ENCODE measurements at regions not wholly inside any gene's neighbourhood (a gene's known extent, or its start where the extent isn't known, plus 50 kb on each side); places are given as distances from the start of the nearest gene placed in this dataset.

- no peak overlapping the region for H3K4me3 ChIP-seq (ENCODE audit: low read depth in 1 of 2, low read length in 2 of 2)
- H3K27me3 ChIP-seq (ENCODE audit: control insufficient read depth in 1 of 2, insufficient read depth in 2 of 2, low read length in 2 of 2): no peaks in the 10 kb centered on the region
- H3K27ac ChIP-seq (ENCODE audit: low read depth in 2 of 2, low read length in 1 of 2): no peak overlapping the region
- peaks cover 0 to 4% of the 10 kb centered on the region in 2 donors for H3K9me3 ChIP-seq (ENCODE audit: control insufficient read depth in 2 of 2, insufficient read depth in 1 of 2, low read depth in 1 of 2, low read length in 1 of 2)
- no peaks in the 10 kb centered on the region for H3K36me3 ChIP-seq (ENCODE audit: control insufficient read depth in 2 of 2, insufficient read depth in 2 of 2, low read length in 1 of 2)
- peaks cover 0 to 8% of the 10 kb centered on the region in 2 donors for H3K4me1 ChIP-seq (ENCODE audit: control insufficient read depth in 2 of 2, insufficient read depth in 2 of 2, low read length in 1 of 2)
- 73 to 78% methylated on average over 18 of the region's 18 CpGs for whole genome bisulfite sequencing, 2 donors
Observed at GRCh38 chr2:236345081-236345714, 81.0 kb upstream of the ASB18 start.

- Histone ChIP-seq H3K27ac (ENCODE audit: low read depth in 2 of 2, low read length in 1 of 2) (no peak overlapping the region), H3K4me1 (ENCODE audit: control insufficient read depth in 2 of 2, insufficient read depth in 2 of 2, low read length in 1 of 2) (peaks cover 0 to 4% of the 10 kb centered on the region in 2 donors), H3K4me3 (ENCODE audit: low read depth in 1 of 2, low read length in 2 of 2) (no peak overlapping the region), H3K27me3 (ENCODE audit: control insufficient read depth in 1 of 2, insufficient read depth in 2 of 2, low read length in 2 of 2) (no peaks in the 10 kb centered on the region), H3K9me3 (ENCODE audit: control insufficient read depth in 2 of 2, insufficient read depth in 1 of 2, low read depth in 1 of 2, low read length in 1 of 2) (no peaks in the 10 kb centered on the region), H3K36me3 (ENCODE audit: control insufficient read depth in 2 of 2, insufficient read depth in 2 of 2, low read length in 1 of 2) (no peaks in the 10 kb centered on the region)
- WGBS, 2 donors: 92 to 94% methylated on average over 6 of the region's 6 CpGs
Observed at GRCh38 chr2:236346366-236346765, 82.2 kb upstream of the ASB18 start.

DNA sequence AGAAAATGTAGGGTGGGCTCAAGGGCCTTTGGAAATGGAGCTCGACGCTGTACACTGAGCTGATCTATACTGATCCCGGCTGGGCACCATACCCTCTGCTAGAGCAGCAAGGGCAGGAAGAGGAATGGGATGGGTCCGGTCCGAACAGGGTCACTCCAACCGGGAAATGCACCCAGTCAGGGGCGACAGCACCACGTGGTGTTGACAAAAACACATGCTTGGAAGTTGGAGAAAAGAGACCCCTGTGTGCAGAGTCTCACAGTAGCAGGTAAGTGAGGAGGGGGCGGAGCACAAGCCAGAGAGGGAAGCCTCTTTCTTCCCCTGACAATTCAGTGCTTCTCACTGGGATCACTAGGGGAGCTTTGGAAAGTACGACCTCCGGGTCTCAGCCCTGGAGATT, 84.1 kb upstream of the ASB18 start:
- H3K4me3 ChIP-seq (ENCODE audit: low read depth in 1 of 2, low read length in 2 of 2): no peak overlapping the region
- H3K36me3 ChIP-seq (ENCODE audit: control insufficient read depth in 2 of 2, insufficient read depth in 2 of 2, low read length in 1 of 2): no peaks in the 10 kb centered on the region
- H3K27ac ChIP-seq (ENCODE audit: low read depth in 2 of 2, low read length in 1 of 2): no peak overlapping the region
- H3K27me3 ChIP-seq (ENCODE audit: control insufficient read depth in 1 of 2, insufficient read depth in 2 of 2, low read length in 2 of 2): no peaks in the 10 kb centered on the region
- WGBS, 2 donors: 77 to 80% methylated on average over 11 of the region's 11 CpGs
- H3K4me1 ChIP-seq (ENCODE audit: control insufficient read depth in 2 of 2, insufficient read depth in 2 of 2, low read length in 1 of 2): no peaks in the 10 kb centered on the region
- no peaks in the 10 kb centered on the region for H3K9me3 ChIP-seq (ENCODE audit: control insufficient read depth in 2 of 2, insufficient read depth in 1 of 2, low read depth in 1 of 2, low read length in 1 of 2)

DNA sequence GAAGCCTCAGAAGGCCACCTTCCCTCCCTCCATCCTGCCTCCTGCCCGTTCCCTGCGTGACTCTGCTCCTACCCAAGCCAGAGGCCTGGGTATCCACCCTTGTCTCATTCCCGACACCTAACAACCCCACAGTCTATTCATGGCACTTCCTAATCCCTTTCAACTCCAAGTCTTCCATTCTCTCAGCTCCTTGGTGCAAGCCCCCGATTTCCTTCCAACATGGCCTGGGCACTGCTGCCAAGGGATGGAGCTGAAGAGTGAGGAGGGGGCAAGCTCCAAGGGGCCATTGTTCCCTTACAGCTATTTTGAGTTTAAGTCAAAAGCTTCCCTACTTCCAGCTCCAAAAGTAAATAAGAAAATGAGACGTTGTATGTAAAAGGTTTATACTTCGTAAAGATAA, 84.8 kb upstream of the ASB18 start:
- H3K4me1 ChIP-seq (ENCODE audit: control insufficient read depth in 2 of 2, insufficient read depth in 2 of 2, low read length in 1 of 2): no peaks in the 10 kb centered on the region
- H3K27ac ChIP-seq (ENCODE audit: low read depth in 2 of 2, low read length in 1 of 2): no peak overlapping the region
- H3K4me3 ChIP-seq (ENCODE audit: low read depth in 1 of 2, low read length in 2 of 2): no peak overlapping the region
- no peaks in the 10 kb centered on the region for H3K27me3 ChIP-seq (ENCODE audit: control insufficient read depth in 1 of 2, insufficient read depth in 2 of 2, low read length in 2 of 2)
- no peaks in the 10 kb centered on the region for H3K9me3 ChIP-seq (ENCODE audit: control insufficient read depth in 2 of 2, insufficient read depth in 1 of 2, low read depth in 1 of 2, low read length in 1 of 2)
- no peaks in the 10 kb centered on the region for H3K36me3 ChIP-seq (ENCODE audit: control insufficient read depth in 2 of 2, insufficient read depth in 2 of 2, low read length in 1 of 2)
- WGBS, 2 donors: 87 to 91% methylated on average over 6 of the region's 6 CpGs

DNA sequence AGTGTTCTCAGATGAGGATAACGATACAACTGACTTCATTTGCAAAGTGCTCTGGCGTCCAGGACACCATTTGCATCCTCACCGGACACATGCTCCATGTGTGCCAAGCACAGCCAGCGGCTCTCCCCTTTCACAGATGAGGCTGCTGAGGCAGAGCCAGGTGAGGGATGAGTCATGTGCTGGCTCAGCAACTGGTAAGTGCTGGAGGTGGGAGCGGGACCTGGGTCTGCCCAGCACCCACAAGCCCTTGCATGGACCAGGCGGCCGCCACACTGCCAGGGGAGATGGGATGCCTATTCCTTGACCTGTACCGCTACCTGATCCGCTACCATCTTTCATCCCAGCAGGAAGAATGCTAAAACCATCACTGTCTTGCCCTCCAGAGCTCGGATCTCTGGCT, 86.2 kb upstream of the ASB18 start:
- H3K4me1 ChIP-seq (ENCODE audit: control insufficient read depth in 2 of 2, insufficient read depth in 2 of 2, low read length in 1 of 2): no peaks in the 10 kb centered on the region
- WGBS, 2 donors: 81 to 85% methylated on average over 10 of the region's 10 CpGs

GRCh38 chr2:236351966-236352525, 87.8 kb upstream of the ASB18 start:
- no peak overlapping the region for H3K4me3 ChIP-seq (ENCODE audit: low read depth in 1 of 2, low read length in 2 of 2)
- H3K27ac ChIP-seq (ENCODE audit: low read depth in 2 of 2, low read length in 1 of 2): no peak overlapping the region
- 83 to 90% methylated on average over 18 of the region's 18 CpGs for WGBS, 2 donors
- no peaks in the 10 kb centered on the region for H3K4me1 ChIP-seq (ENCODE audit: control insufficient read depth in 2 of 2, insufficient read depth in 2 of 2, low read length in 1 of 2)
- no peaks in the 10 kb centered on the region for H3K9me3 ChIP-seq (ENCODE audit: control insufficient read depth in 2 of 2, insufficient read depth in 1 of 2, low read depth in 1 of 2, low read length in 1 of 2)
- H3K36me3 ChIP-seq (ENCODE audit: control insufficient read depth in 2 of 2, insufficient read depth in 2 of 2, low read length in 1 of 2): no peaks in the 10 kb centered on the region
- H3K27me3 ChIP-seq (ENCODE audit: control insufficient read depth in 1 of 2, insufficient read depth in 2 of 2, low read length in 2 of 2): no peaks in the 10 kb centered on the region

More for the DNA sequence above, 86.2 kb upstream of the ASB18 start:
- H3K27ac ChIP-seq (ENCODE audit: low read depth in 2 of 2, low read length in 1 of 2): no peak overlapping the region
- H3K4me3 ChIP-seq (ENCODE audit: low read depth in 1 of 2, low read length in 2 of 2): no peak overlapping the region
- no peaks in the 10 kb centered on the region for H3K9me3 ChIP-seq (ENCODE audit: control insufficient read depth in 2 of 2, insufficient read depth in 1 of 2, low read depth in 1 of 2, low read length in 1 of 2)
- no peaks in the 10 kb centered on the region for H3K36me3 ChIP-seq (ENCODE audit: control insufficient read depth in 2 of 2, insufficient read depth in 2 of 2, low read length in 1 of 2)
- no peaks in the 10 kb centered on the region for H3K27me3 ChIP-seq (ENCODE audit: control insufficient read depth in 1 of 2, insufficient read depth in 2 of 2, low read length in 2 of 2)

- no peaks in the 10 kb centered on the region for H3K36me3 ChIP-seq (ENCODE audit: control insufficient read depth in 2 of 2, insufficient read depth in 2 of 2, low read length in 1 of 2)
- no peaks in the 10 kb centered on the region for H3K4me1 ChIP-seq (ENCODE audit: control insufficient read depth in 2 of 2, insufficient read depth in 2 of 2, low read length in 1 of 2)
- H3K27me3 ChIP-seq (ENCODE audit: control insufficient read depth in 1 of 2, insufficient read depth in 2 of 2, low read length in 2 of 2): no peaks in the 10 kb centered on the region
- no peak overlapping the region for H3K27ac ChIP-seq (ENCODE audit: low read depth in 2 of 2, low read length in 1 of 2)
- no peak overlapping the region for H3K4me3 ChIP-seq (ENCODE audit: low read depth in 1 of 2, low read length in 2 of 2)
- WGBS, 2 donors: 14% methylated on average over 14 of the region's 14 CpGs
- no peaks in the 10 kb centered on the region for H3K9me3 ChIP-seq (ENCODE audit: control insufficient read depth in 2 of 2, insufficient read depth in 1 of 2, low read depth in 1 of 2, low read length in 1 of 2)
Observed at GRCh38 chr2:236352761-236353593, 88.8 kb upstream of the ASB18 start.

DNA sequence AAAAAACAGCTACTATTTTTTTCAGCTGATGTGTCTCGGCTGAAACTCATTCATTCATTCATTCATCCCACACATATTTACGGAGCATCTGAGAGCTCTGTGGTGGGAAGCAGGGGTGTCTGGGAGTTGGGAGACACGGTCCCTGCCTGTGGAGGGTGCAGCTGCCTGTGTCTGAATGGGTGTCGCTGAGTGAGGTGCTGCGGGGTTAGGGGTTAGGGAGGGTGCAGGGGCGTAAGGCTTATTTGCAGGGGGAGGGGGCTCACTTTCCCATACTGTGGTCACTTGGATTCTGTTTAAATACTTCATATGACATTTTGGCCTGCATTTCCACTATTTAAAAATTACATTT, 89.4 kb upstream of the ASB18 start:
- WGBS, 2 donors: 74 to 79% methylated on average over 6 of the region's 6 CpGs
- Histone ChIP-seq H3K4me3 (ENCODE audit: low read depth in 1 of 2, low read length in 2 of 2) (no peak overlapping the region), H3K27me3 (ENCODE audit: control insufficient read depth in 1 of 2, insufficient read depth in 2 of 2, low read length in 2 of 2) (no peaks in the 10 kb centered on the region), H3K36me3 (ENCODE audit: control insufficient read depth in 2 of 2, insufficient read depth in 2 of 2, low read length in 1 of 2) (no peaks in the 10 kb centered on the region), H3K27ac (ENCODE audit: low read depth in 2 of 2, low read length in 1 of 2) (no peak overlapping the region), H3K4me1 (ENCODE audit: control insufficient read depth in 2 of 2, insufficient read depth in 2 of 2, low read length in 1 of 2) (no peaks in the 10 kb centered on the region), H3K9me3 (ENCODE audit: control insufficient read depth in 2 of 2, insufficient read depth in 1 of 2, low read depth in 1 of 2, low read length in 1 of 2) (no peaks in the 10 kb centered on the region)

- Histone ChIP-seq H3K36me3 (ENCODE audit: control insufficient read depth in 2 of 2, insufficient read depth in 2 of 2, low read length in 1 of 2) (no peaks in the 10 kb centered on the region), H3K4me3 (ENCODE audit: low read depth in 1 of 2, low read length in 2 of 2) (no peak overlapping the region), H3K9me3 (ENCODE audit: control insufficient read depth in 2 of 2, insufficient read depth in 1 of 2, low read depth in 1 of 2, low read length in 1 of 2) (no peaks in the 10 kb centered on the region), H3K27me3 (ENCODE audit: control insufficient read depth in 1 of 2, insufficient read depth in 2 of 2, low read length in 2 of 2) (no peaks in the 10 kb centered on the region), H3K27ac (ENCODE audit: low read depth in 2 of 2, low read length in 1 of 2) (no peak overlapping the region), H3K4me1 (ENCODE audit: control insufficient read depth in 2 of 2, insufficient read depth in 2 of 2, low read length in 1 of 2) (no peaks in the 10 kb centered on the region)
- 82 to 84% methylated on average over 15 of the region's 15 CpGs for WGBS, 2 donors
Observed at GRCh38 chr2:236354056-236354940, 90.1 kb upstream of the ASB18 start.
